MM.1S (cell line): ENCODE measurements at regions not wholly inside any gene's neighbourhood (a gene's known extent, or its start where the extent isn't known, plus 50 kb on each side); places are given as distances from the start of the nearest gene placed in this dataset.

Source experiments
- DNase-seq: peaks from one replicate; pipeline ENCODE4 v3.0.0-alpha.2; 2015
- H2AFZ ChIP-seq: fragments of 300-600 bp; sonication (generic); 2 replicates; pipeline ENCODE4 v1.6.0; 2016; ENCODE audit warnings: antibody characterized with exemption, low read length
- H3F3A ChIP-seq: fragments of 300-600 bp; sonication (generic); 2 replicates; pipeline ENCODE4 v1.6.1; 2016; ENCODE audit warnings: mild to moderate bottlenecking, antibody characterized with exemption, low read length, moderate library complexity, mixed read lengths; ENCODE audit not compliant: insufficient read depth
- H3K27ac ChIP-seq: fragments of 300-600 bp; sonication (generic); 2 replicates; pipeline ENCODE4 v1.5.1; 2016; ENCODE audit warnings: mild to moderate bottlenecking, low read length
- H3K27me3 ChIP-seq: fragments of 300-600 bp; sonication (generic); replicated peaks from 2 replicates; pipeline ENCODE4 v1.6.0; 2016; ENCODE audit warnings: low read length; ENCODE audit not compliant: insufficient read depth
- H3K36me3 ChIP-seq: fragments of 300-600 bp; sonication (generic); replicated peaks from 2 replicates; pipeline ENCODE4 v1.6.1; 2016; ENCODE audit warnings: mild to moderate bottlenecking, low read length, mixed read lengths; ENCODE audit not compliant: insufficient read depth
- H3K4me1 ChIP-seq: fragments of 300-600 bp; sonication (generic); 2 replicates; pipeline ENCODE4 v1.6.1; 2016; ENCODE audit warnings: low read length, mixed read lengths
- H3K4me2 ChIP-seq: fragments of 300-600 bp; sonication (generic); 2 replicates; pipeline ENCODE4 v1.6.0; 2016; ENCODE audit warnings: low read depth, low read length
- H3K4me3 ChIP-seq: fragments of 300-600 bp; sonication (generic); 2 replicates; pipeline ENCODE4 v1.5.1; 2016; ENCODE audit warnings: low read length, mixed read lengths
- H3K79me2 ChIP-seq: fragments of 300-600 bp; sonication (generic); 2 replicates; pipeline ENCODE4 v1.6.1; 2016; ENCODE audit warnings: mixed run types, low read length, mixed read lengths
- H3K9ac ChIP-seq: fragments of 300-600 bp; sonication (generic); 2 replicates; pipeline ENCODE4 v1.6.1; 2016; ENCODE audit warnings: low read length, mixed read lengths
- H3K9me2 ChIP-seq: fragments of 300-600 bp; sonication (generic); replicated peaks from 2 replicates; pipeline ENCODE4 v1.6.1; 2016; ENCODE audit warnings: mild to moderate bottlenecking, low read length, mixed read lengths; ENCODE audit not compliant: insufficient read depth
- H3K9me3 ChIP-seq: fragments of 300-600 bp; sonication (generic); replicated peaks from 2 replicates; pipeline ENCODE4 v1.6.1; 2016; ENCODE audit warnings: mild to moderate bottlenecking, low read length, mixed read lengths; ENCODE audit not compliant: insufficient read depth
- H4K20me1 ChIP-seq: fragments of 300-600 bp; sonication (generic); 2 replicates; pipeline ENCODE4 v1.6.1; 2016; ENCODE audit warnings: mild to moderate bottlenecking, low read length, moderate library complexity, mixed read lengths; ENCODE audit not compliant: insufficient read depth
- CTCF ChIP-seq: fragments of 300-600 bp; sonication (generic); IDR thresholded peaks from 2 replicates; pipeline ENCODE4 v1.5.1; 2016; ENCODE audit warnings: antibody characterized with exemption, low read length, mixed read lengths
- EZH2 ChIP-seq: fragments of 300-600 bp; sonication (generic); optimal IDR thresholded peaks from 2 replicates; pipeline ENCODE3; 2017; ENCODE audit warnings: low read depth, mild to moderate bottlenecking, antibody characterized with exemption, low read length, mixed read lengths
- EZH2phosphoT487 ChIP-seq: fragments of 300-600 bp; sonication (generic); IDR thresholded peaks from 2 replicates; pipeline ENCODE4 v1.6.1; 2018; ENCODE audit warnings: antibody characterized with exemption, low read length

GRCh38 chr2:9096761-9097160 lies 93.3 kb upstream of the MBOAT2 start:
- no peaks in the 10 kb centered on the region for H3K79me2 ChIP-seq
- no peaks in the 10 kb centered on the region for H3F3A ChIP-seq
- no peak overlapping the region for H3K4me3 ChIP-seq
- no peaks in the 10 kb centered on the region for H3K9me2 ChIP-seq
- H3K36me3 ChIP-seq: no peaks in the 10 kb centered on the region
- H3K27ac ChIP-seq: no peak overlapping the region
- no peak for DNase-seq
- no peak overlapping the region for H3K9ac ChIP-seq
- no peaks in the 10 kb centered on the region for H3K4me1 ChIP-seq
- no peak overlapping the region for H2AFZ ChIP-seq
- no peaks in the 10 kb centered on the region for H4K20me1 ChIP-seq
- no peak overlapping the region for H3K4me2 ChIP-seq
- H3K27me3 ChIP-seq: no peaks in the 10 kb centered on the region
- TF ChIP-seq EZH2: no peak
- no peak for TF ChIP-seq CTCF
- no peak for TF ChIP-seq EZH2phosphoT487
- H3K9me3 ChIP-seq: no peaks in the 10 kb centered on the region

- Histone ChIP-seq H3K4me3 (no peak overlapping the region), H3K9me3 (no peaks in the 10 kb centered on the region), H3K4me2 (no peak overlapping the region), H4K20me1 (no peaks in the 10 kb centered on the region), H3F3A (no peaks in the 10 kb centered on the region), H3K36me3 (no peaks in the 10 kb centered on the region), H3K9ac (no peak overlapping the region), H3K27ac (no peak overlapping the region), H3K27me3 (no peaks in the 10 kb centered on the region), H2AFZ (no peak overlapping the region), H3K4me1 (no peaks in the 10 kb centered on the region), H3K9me2 (no peaks in the 10 kb centered on the region), H3K79me2 (no peaks in the 10 kb centered on the region)
- DNase-seq: no peak
- TF ChIP-seq CTCF: no peak
These were observed 92.2 kb upstream of the MBOAT2 start for GRCh38 chr2:9095690-9096089.

- Histone ChIP-seq H3K4me2 (no peak overlapping the region), H3K36me3 (no peaks in the 10 kb centered on the region), H3F3A (no peaks in the 10 kb centered on the region), H4K20me1 (no peaks in the 10 kb centered on the region), H3K9me2 (no peaks in the 10 kb centered on the region), H3K79me2 (no peaks in the 10 kb centered on the region), H3K4me1 (no peaks in the 10 kb centered on the region), H3K4me3 (no peak overlapping the region), H3K27me3 (no peaks in the 10 kb centered on the region), H3K27ac (no peak overlapping the region), H2AFZ (no peak overlapping the region), H3K9me3 (no peaks in the 10 kb centered on the region), H3K9ac (no peak overlapping the region)
- TF ChIP-seq CTCF (no peak), EZH2 (no peak), EZH2phosphoT487 (no peak)
- DNase-seq: no peak
These were observed 91.7 kb upstream of the MBOAT2 start for GRCh38 chr2:9095226-9095625.

- Histone ChIP-seq H3K9ac (no peak overlapping the region), H3K4me1 (no peaks in the 10 kb centered on the region), H3K9me3 (no peaks in the 10 kb centered on the region), H3K79me2 (no peaks in the 10 kb centered on the region), H3K36me3 (no peaks in the 10 kb centered on the region), H3K27ac (no peak overlapping the region), H3K4me3 (no peak overlapping the region), H4K20me1 (no peaks in the 10 kb centered on the region), H3K27me3 (no peaks in the 10 kb centered on the region), H3F3A (no peaks in the 10 kb centered on the region), H2AFZ (no peak overlapping the region), H3K9me2 (no peaks in the 10 kb centered on the region), H3K4me2 (no peak overlapping the region)
- no peak for TF ChIP-seq EZH2
- no peak for TF ChIP-seq CTCF
- TF ChIP-seq EZH2phosphoT487: no peak
- no peak for DNase-seq
These were observed 90.6 kb upstream of the MBOAT2 start for GRCh38 chr2:9094117-9094516.
